Progenitor cell of endocrine pancreas (in vitro differentiated cells): ENCODE measurements at regions not wholly inside any gene's neighbourhood (a gene's known extent, or its start where the extent isn't known, plus 50 kb on each side); places are given as distances from the start of the nearest gene placed in this dataset.

Experiments
- DNase-seq: peaks from one replicate; pipeline ENCODE4 v3.0.0; 2021; ENCODE audit warnings: low spot score; ENCODE audit not compliant: unreplicated experiment
- H3K27ac Mint-ChIP-seq: 2 replicates; pipeline ENCODE4 v1.8.0; 2021; ENCODE audit warnings: mild to moderate bottlenecking, moderate library complexity, mixed read lengths
- H3K27me3 Mint-ChIP-seq: 2 replicates; pipeline ENCODE4 v1.8.0; 2021; ENCODE audit warnings: mixed read lengths
- H3K36me3 Mint-ChIP-seq: 2 replicates; pipeline ENCODE4 v1.8.0; 2022; ENCODE audit warnings: mixed read lengths; ENCODE audit not compliant: insufficient read depth
- H3K4me1 Mint-ChIP-seq: 2 replicates; pipeline ENCODE4 v1.8.0; 2021; ENCODE audit warnings: low read depth, mixed read lengths
- H3K4me3 Mint-ChIP-seq: 2 replicates; pipeline ENCODE4 v1.8.0; 2021; ENCODE audit warnings: low read depth, mild to moderate bottlenecking, moderate library complexity, mixed read lengths
- H3K9me3 Mint-ChIP-seq: 2 replicates; pipeline ENCODE4 v1.8.0; 2021; ENCODE audit warnings: low read depth, mixed read lengths
- TF ChIP-seq, protein P1 (sequence below): fragments of 200-600 bp; sonication (generic); IDR thresholded peaks from one replicate; pipeline ENCODE4 v1.5.0; 2021; ENCODE audit warnings: antibody characterized with exemption, mild to moderate bottlenecking; ENCODE audit not compliant: unreplicated experiment

DNA sequence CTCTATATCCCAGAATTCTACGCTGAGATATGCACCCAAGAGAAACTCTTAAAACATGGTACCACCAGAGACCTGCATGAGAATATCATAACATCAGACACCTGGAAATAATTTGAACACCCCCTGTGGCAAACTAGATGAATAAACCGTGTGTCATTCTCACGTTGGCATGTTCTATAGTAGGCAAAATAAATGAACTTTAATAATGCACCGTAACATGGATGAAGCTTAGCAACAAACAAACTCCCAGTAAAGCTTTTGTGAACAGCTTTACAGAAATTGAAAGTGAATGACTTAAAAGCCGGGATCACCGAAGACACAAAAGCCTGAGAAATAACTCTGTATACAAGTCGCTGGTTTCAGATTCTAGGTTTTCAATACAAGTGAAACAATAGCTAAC lies 1166.8 kb upstream of the CITED2 start:
- Mint-ChIP-seq H3K27me3 (peaks cover 3% of the 10 kb centered on the region), H3K27ac (no peak overlapping the region), H3K4me3 (no peak overlapping the region), H3K4me1 (peaks cover 24% of the 10 kb centered on the region), H3K36me3 (peaks cover 2% of the 10 kb centered on the region), H3K9me3 (peaks cover 5% of the 10 kb centered on the region)
- DNase-seq = no peak
- TF ChIP-seq, protein P1, sequence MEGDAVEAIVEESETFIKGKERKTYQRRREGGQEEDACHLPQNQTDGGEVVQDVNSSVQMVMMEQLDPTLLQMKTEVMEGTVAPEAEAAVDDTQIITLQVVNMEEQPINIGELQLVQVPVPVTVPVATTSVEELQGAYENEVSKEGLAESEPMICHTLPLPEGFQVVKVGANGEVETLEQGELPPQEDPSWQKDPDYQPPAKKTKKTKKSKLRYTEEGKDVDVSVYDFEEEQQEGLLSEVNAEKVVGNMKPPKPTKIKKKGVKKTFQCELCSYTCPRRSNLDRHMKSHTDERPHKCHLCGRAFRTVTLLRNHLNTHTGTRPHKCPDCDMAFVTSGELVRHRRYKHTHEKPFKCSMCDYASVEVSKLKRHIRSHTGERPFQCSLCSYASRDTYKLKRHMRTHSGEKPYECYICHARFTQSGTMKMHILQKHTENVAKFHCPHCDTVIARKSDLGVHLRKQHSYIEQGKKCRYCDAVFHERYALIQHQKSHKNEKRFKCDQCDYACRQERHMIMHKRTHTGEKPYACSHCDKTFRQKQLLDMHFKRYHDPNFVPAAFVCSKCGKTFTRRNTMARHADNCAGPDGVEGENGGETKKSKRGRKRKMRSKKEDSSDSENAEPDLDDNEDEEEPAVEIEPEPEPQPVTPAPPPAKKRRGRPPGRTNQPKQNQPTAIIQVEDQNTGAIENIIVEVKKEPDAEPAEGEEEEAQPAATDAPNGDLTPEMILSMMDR = no peak

DNA sequence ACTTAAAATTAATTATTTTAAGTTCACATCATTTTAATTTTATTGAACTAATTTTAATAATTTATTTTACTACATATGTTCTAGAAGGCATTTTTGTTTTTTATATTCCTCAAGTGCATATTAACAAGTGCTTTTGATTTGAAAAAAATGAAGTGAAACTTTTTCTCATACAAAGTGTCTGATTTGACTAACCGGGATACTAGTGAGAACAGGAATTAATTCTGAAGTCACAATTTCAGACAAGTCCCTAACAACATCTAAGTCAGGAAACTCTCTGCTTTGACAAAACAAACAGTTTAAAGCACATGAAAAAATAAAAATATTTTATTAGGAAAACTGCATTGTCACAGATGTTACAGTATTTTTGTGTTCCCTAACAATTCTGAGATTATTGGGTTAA lies 1166.3 kb upstream of the CITED2 start:
- Mint-ChIP-seq H3K27ac (no peak overlapping the region), H3K4me1 (peaks cover 24% of the 10 kb centered on the region)
- TF ChIP-seq, protein P1 = no peak

GRCh38 chr6:140538926-140539325 lies 1164.5 kb upstream of the CITED2 start:
- no peak for DNase-seq
- Mint-ChIP-seq H3K4me1 (peaks cover 24% of the 10 kb centered on the region), H3K4me3 (no peak overlapping the region), H3K27ac (peak overlapping the region; percentile 24), H3K9me3 (peaks cover 19% of the 10 kb centered on the region), H3K36me3 (peaks cover 10% of the 10 kb centered on the region), H3K27me3 (no peaks in the 10 kb centered on the region)
- TF ChIP-seq, protein P1 = no peak

More for the DNA sequence above, 1166.3 kb upstream of the CITED2 start:
- DNase-seq = no peak
- Mint-ChIP-seq H3K9me3 (peaks cover 9% of the 10 kb centered on the region), H3K4me3 (no peak overlapping the region), H3K27me3 (peaks cover 3% of the 10 kb centered on the region), H3K36me3 (peaks cover 4% of the 10 kb centered on the region)

DNA sequence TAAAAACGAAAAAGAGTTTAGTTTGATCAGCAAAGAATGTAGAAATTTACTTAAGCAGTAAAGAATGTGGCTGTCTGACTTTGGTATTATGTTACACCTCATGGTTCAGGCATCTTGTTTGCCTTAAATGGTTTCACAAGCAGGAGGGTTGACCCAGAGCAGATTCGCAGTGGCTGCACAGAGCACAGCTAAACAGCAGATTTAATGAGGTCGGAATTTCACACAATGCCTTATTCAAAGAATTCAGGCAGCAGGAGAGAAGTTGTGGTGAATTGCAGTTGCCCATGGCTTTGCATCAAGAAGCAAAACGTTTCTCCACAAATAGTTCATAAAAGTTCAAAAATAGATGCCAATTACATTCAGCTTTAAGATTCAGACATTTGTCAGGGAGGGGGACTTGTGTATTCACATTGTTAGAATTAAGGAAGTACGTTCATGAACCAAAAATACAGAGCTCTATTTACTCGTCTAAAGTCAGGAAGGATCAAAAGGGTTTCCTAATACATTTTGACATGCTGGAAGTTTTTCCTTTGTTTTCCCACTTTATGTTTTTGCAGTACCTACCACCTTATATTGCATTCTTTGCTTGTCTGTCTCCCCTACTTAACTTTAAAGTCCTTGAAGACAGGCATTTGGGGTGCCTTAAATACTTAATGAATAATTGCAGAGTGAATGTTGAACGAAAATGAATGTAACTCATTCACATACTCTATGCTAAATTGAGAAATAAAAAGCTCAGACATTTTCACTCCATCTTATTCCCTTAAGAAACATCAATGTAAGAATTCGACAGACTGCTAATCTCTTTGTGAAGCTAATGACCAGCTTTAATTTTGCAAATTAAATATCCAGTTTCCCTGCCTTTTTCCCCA lies 1163.6 kb upstream of the CITED2 start:
- Mint-ChIP-seq H3K27ac (peak overlapping the region; percentile 95), H3K36me3 (peaks cover 12% of the 10 kb centered on the region), H3K4me3 (peak overlapping the region; percentile 10), H3K9me3 (peaks cover 26% of the 10 kb centered on the region), H3K27me3 (no peaks in the 10 kb centered on the region), H3K4me1 (peaks cover 20% of the 10 kb centered on the region)
- TF ChIP-seq, protein P1 = no peak
- DNase-seq = no peak

DNA sequence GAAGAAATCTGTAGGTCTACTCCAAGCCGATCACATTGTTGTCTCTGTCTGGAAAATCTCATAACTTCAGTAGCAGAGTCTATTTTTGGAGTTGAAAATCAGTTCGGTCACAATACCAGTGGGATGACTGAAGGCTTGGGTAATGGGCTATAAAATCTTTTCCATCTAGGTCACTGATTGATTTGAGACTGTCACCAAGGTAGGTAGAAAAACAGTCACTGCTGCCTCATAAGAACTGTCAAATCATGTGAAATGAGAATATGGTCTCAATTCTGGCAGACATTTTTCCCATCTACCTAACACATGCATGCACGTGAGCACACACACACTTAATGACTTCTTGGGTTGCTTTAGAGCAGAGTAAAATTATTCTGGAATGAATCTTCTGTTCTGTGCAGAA lies 1162.8 kb upstream of the CITED2 start:
- Mint-ChIP-seq H3K27ac (peak overlapping the region; percentile 95), H3K27me3 (no peaks in the 10 kb centered on the region), H3K9me3 (peaks cover 30% of the 10 kb centered on the region), H3K4me3 (no peak overlapping the region), H3K4me1 (peaks cover 12% of the 10 kb centered on the region), H3K36me3 (peaks cover 12% of the 10 kb centered on the region)
- TF ChIP-seq, protein P1 = no peak
- DNase-seq = no peak
